Inflammatory macrophage treated with lipopolysaccharide for 1 hour (primary cell): ENCODE measurements at regions not wholly inside any gene's neighbourhood (a gene's known extent, or its start where the extent isn't known, plus 50 kb on each side); places are given as distances from the start of the nearest gene placed in this dataset.

ENCODE experiments used
- DNase-seq, 2 donors: peaks; one replicate each; pipeline ENCODE4 v3.0.0-alpha.2; 2020 to 2022

GRCh38 chr4:152156442-152156841, 379.4 kb downstream of the FBXW7 start:
- DNase-seq, result no peak

GRCh38 chr4:152155070-152155469, 380.8 kb downstream of the FBXW7 start:
- DNase-seq, result peak; percentile 10 to 79

- DNase-seq, result no peak
These were observed 381.5 kb downstream of the FBXW7 start for GRCh38 chr4:152154433-152154832.

GRCh38 chr4:152153476-152154270, 382.2 kb downstream of the FBXW7 start:
- no peak for DNase-seq

- no peak for DNase-seq
These were observed 385.7 kb downstream of the FBXW7 start for GRCh38 chr4:152150214-152150613.

GRCh38 chr4:152149745-152150144, 386.1 kb downstream of the FBXW7 start:
- DNase-seq, result no peak

GRCh38 chr4:152148057-152148456, 387.2 kb upstream of the GATB start:
- no peak for DNase-seq

GRCh38 chr4:152146244-152146643, 385.4 kb upstream of the GATB start:
- DNase-seq, result no peak

- DNase-seq, result no peak
These were observed 383.0 kb upstream of the GATB start for GRCh38 chr4:152143806-152144205.

- DNase-seq, result no peak
These were observed 377.6 kb upstream of the GATB start for GRCh38 chr4:152138451-152138850.

- DNase-seq, result no peak
These were observed 372.0 kb upstream of the GATB start for GRCh38 chr4:152132776-152133175.

- DNase-seq, result no peak
These were observed 367.5 kb upstream of the GATB start for GRCh38 chr4:152128356-152128755.

- DNase-seq, result no peak
These were observed 365.4 kb upstream of the GATB start for GRCh38 chr4:152126238-152126637.

- no peak for DNase-seq
These were observed 358.2 kb upstream of the GATB start for GRCh38 chr4:152118819-152119553.

GRCh38 chr4:152117933-152118507, 357.2 kb upstream of the GATB start:
- no peak for DNase-seq

- DNase-seq, result no peak
These were observed 356.7 kb upstream of the GATB start for GRCh38 chr4:152117520-152117919.

GRCh38 chr4:152117054-152117453, 356.2 kb upstream of the GATB start:
- no peak for DNase-seq

GRCh38 chr4:152115794-152116193, 355.0 kb upstream of the GATB start:
- DNase-seq, result peak in 1 of 2 donors; percentile 15

- DNase-seq, result no peak
These were observed 354.3 kb upstream of the GATB start for GRCh38 chr4:152115118-152115517.

- DNase-seq, result no peak
These were observed 353.8 kb upstream of the GATB start for GRCh38 chr4:152114562-152114961.

- DNase-seq, result peak in 1 of 2 donors; percentile 41
These were observed 352.1 kb upstream of the GATB start for GRCh38 chr4:152112887-152113286.

GRCh38 chr4:152112190-152112589, 351.4 kb upstream of the GATB start:
- DNase-seq, result peak in 1 of 2 donors; percentile 50

- DNase-seq, result no peak
These were observed 350.0 kb upstream of the GATB start for GRCh38 chr4:152110780-152111179.
